ENCODE measurements at regions not wholly inside any gene's neighbourhood (a gene's known extent, or its start where the extent isn't known, plus 50 kb on each side); places are given as distances from the start of the nearest gene placed in this dataset.

DNA sequence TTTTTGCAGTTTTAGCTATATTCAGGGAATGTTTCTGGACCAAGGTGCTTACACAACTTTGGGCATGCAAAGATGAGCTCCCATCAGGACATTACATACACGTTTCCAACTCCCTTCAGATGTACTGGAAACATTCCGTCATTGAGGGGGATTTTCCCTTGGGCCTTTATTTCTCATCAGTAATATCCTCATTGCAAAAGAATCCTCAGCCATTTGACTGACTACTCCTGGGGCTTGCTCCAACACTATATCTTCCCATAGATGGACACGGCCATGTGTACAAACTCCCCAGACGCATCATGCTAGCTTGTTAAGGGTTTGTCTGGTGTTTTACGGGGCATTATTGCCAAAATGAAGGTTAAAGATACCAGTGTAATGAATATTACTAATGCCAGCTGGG lies 59.3 kb upstream of the NUP160 start:
- TF ChIP-seq, protein P1, sequence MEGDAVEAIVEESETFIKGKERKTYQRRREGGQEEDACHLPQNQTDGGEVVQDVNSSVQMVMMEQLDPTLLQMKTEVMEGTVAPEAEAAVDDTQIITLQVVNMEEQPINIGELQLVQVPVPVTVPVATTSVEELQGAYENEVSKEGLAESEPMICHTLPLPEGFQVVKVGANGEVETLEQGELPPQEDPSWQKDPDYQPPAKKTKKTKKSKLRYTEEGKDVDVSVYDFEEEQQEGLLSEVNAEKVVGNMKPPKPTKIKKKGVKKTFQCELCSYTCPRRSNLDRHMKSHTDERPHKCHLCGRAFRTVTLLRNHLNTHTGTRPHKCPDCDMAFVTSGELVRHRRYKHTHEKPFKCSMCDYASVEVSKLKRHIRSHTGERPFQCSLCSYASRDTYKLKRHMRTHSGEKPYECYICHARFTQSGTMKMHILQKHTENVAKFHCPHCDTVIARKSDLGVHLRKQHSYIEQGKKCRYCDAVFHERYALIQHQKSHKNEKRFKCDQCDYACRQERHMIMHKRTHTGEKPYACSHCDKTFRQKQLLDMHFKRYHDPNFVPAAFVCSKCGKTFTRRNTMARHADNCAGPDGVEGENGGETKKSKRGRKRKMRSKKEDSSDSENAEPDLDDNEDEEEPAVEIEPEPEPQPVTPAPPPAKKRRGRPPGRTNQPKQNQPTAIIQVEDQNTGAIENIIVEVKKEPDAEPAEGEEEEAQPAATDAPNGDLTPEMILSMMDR (conservative IDR thresholded peaks at IDR 0.05) = no peak
- no peak for TF ChIP-seq EZH2 (IDR thresholded peaks at IDR 0.05; ENCODE audit: low read depth)
